NCI-H2029 (cell line): ENCODE measurements at regions not wholly inside any gene's neighbourhood (a gene's known extent, or its start where the extent isn't known, plus 50 kb on each side); places are given as distances from the start of the nearest gene placed in this dataset.
"Not testable (repeated sequence)": the region's sequence is repeated elsewhere in the genome, so short reads cannot be mapped to it uniquely, and the experiment has no call there.

Experiments
- DNase-seq: peaks from one replicate; lab custom pipeline; 2025; lab: John Stamatoyannopoulos, UW

GRCh38 chr22:47405222-47405621 lies 642.8 kb downstream of the TBC1D22A start:
- not testable (repeated sequence) for DNase-seq

- DNase-seq: no peak
Observed at GRCh38 chr22:47402876-47403525, 640.6 kb downstream of the TBC1D22A start.

GRCh38 chr22:47401976-47402770 lies 639.7 kb downstream of the TBC1D22A start:
- DNase-seq: no peak

DNA sequence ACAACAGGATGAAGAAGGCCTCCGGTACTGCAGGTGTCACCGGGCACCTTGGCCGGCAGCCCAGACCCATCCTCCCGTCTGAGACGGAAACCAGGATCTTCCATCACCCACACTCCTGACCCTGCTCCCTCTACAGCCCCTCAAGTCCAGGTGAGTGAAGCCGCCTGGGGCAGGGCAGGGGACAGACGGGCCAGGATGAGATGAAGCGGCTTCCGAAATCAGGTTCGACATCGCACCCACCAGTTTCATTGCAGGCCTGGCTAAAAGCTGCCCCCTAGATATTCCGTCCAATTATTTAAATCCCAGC lies 639.1 kb downstream of the TBC1D22A start:
- DNase-seq: no peak

- peak; percentile 68 for DNase-seq
Observed at GRCh38 chr22:47400701-47401591, 638.5 kb downstream of the TBC1D22A start.

DNA sequence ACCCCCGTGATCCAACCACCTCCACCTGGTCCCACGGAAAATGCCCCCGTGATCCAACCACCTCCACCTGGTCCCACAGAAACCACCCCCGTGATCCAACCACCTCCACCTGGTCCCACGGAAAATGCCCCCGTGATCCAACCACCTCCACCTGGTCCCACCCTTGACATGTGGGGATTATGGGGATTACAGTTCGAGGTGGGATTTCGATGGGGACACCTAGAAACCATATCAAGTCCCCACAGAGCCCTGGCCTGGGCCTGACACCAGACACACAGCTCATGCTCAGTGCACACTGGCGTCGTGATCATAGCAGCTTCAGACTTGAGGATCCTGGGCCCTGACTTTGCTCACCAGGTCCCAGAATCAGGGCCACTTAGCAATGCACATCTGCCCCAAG lies 637.7 kb downstream of the TBC1D22A start:
- not testable (repeated sequence) for DNase-seq

DNA sequence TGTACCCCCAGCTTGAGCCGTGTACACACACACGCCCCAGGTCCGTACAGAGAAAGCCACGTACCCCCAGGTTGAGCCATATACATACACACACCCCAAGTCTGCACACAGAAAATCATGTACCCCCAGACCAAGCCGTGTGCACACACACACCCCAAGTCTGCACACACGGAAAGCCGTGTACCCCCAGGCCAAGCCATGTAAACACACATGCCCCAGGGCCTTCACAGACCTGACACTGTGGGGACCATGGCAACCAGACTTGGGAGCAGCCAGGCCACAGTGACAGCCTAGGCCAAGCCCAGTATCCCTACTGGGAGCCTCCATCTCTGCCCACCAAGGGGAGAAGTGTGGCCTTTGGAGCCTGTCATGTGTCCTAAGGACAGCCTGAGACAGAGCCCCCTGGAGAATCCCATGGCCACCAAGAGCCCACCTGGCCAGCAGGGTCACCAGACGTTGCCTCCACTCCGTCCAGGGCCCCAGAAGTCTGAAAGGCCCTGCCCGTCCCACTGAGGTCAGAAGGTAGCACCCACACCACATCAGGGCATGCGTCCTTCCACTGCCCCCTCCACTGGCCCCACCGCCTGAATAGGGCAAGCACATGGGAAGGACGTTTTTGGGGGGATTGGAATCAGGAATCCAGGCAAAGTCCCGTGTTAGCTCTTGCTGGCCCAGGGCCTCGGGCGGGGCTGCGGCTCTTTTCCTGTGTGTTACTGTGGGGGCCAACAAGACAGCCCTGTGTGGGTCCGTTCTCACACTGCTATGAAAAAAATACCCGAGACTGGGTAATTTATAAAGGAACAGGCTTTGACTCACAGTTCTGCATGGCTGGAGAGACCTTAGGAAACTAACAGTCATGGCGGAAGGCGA lies 636.7 kb downstream of the TBC1D22A start:
- no peak for DNase-seq

DNA sequence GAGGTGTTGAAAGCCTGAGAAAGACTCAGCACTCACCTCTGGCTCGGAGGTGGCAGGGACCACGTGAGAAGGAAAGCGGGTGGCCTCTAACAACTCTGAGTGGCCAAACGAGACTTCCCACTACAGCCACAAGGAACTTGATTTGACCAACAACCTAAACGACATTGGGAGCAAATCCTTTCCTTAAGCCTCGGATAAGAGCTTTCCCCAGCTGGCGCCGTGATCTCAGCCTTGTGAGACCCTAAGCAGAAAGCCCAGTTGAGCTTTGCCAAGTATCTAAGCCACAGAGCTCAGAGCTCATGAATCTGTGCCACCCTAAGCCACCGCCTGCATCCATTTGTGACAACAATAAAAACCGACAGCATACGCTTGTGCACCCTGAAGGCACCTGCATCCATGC lies 636.0 kb downstream of the TBC1D22A start:
- DNase-seq: no peak

DNA sequence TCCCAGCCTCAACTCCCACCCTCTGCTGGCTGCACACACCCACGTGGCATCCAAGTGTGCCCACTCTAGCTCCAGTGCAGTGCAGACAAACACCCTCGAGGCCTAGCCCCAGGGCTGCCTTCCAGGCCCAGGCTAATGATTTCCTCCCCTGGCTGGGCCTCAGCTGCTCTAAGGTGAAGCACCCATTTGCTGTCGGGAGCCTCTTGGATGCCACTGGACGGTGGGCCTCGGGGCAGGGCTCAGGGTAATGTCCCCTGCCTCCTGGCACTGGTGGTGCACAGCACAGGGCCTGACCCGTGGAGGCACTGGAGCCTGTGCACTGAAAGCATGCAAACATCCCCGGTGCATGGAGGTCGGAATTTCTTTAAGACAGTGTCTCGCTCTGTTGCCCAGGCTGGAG lies 635.2 kb downstream of the TBC1D22A start:
- no peak for DNase-seq

DNA sequence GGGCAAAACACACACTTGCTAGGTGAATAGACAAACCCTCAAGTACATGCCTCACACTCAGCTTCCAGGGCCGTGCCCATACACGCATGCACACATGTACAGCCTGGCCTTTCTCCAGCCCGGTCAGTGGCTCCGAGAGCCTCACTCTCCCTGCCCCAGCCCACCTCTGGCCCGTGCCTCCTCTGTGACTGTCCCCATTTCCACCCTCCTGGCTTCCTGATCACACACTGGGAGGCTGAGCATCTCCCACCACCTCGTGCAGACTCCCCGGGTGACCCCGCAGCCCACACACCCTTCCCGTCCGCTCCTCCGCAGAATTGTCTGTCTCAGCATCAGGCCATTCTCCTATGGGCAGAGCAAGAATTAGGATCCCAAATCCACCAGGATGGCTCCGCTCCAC lies 634.1 kb downstream of the TBC1D22A start:
- DNase-seq: no peak

DNA sequence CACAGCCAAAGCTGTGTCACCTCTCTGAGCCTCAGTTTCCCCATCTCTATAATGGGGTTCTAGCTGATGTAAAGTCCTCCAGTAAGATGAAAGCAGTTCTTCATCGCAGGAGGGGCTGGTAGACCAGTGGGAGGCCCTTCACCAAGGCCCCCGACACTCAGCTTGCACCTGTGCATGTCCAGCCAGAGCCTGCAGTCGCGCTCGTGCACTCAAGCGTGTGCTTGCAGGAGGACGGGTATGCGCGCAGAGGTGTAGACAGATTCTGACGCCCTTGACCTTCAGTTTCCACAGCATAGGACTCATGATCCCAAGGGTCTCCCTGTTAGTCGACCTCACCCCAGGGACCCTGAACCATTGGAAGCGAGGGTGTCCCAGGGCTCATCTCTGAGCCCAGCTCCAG lies 633.7 kb downstream of the TBC1D22A start:
- no peak for DNase-seq

GRCh38 chr22:47395481-47395880 lies 633.0 kb downstream of the TBC1D22A start:
- DNase-seq: peak; percentile 42

GRCh38 chr22:47394504-47395440 lies 632.3 kb downstream of the TBC1D22A start:
- DNase-seq: no peak

GRCh38 chr22:47393191-47393590 lies 630.7 kb downstream of the TBC1D22A start:
- no peak for DNase-seq

- DNase-seq: no peak
Observed at GRCh38 chr22:47392729-47393128, 630.3 kb downstream of the TBC1D22A start.

DNA sequence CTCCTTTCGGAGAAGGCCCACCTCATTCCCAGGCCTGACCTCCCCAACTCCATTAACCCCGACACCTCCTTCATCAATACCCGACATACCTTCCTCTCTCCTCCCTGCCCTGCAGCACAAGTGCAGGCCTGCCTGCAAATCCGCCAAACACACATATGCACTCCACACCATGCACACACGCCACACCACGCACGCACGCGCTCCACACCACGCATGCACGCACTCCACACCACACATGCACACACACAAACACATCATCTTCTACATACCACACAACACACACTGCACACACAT lies 629.6 kb downstream of the TBC1D22A start:
- no peak for DNase-seq

- DNase-seq: no peak
Observed at GRCh38 chr22:47391169-47392053, 629.0 kb downstream of the TBC1D22A start.

- no peak for DNase-seq
Observed at GRCh38 chr22:47390026-47390970, 627.8 kb downstream of the TBC1D22A start.

GRCh38 chr22:47389201-47389600 lies 626.8 kb downstream of the TBC1D22A start:
- DNase-seq: no peak
